ENCODE measurements at regions not wholly inside any gene's neighbourhood (a gene's known extent, or its start where the extent isn't known, plus 50 kb on each side); places are given as distances from the start of the nearest gene placed in this dataset.

GRCh38 chr22:44586999-44587736, 89.1 kb upstream of the RTL6 start:
- H3K9me1 ChIP-seq (ENCODE audit: insufficient read depth, low read length): no peaks in the 10 kb centered on the region
- WGBS, 2 experiments (ENCODE audit: extremely low coverage in 2 of 2, insufficient read length in 1 of 2): 70% methylated on average over 7 of the region's 24 CpGs; no CpG with 5 or more reads in 1 of the 2 experiments
- TF ChIP-seq NFE2L2 (IDR thresholded peaks at IDR 0.05; ENCODE audit: low read depth, low read length) (no peak), CHD1 (IDR thresholded peaks at IDR 0.05; ENCODE audit: low read depth, low read length) (no peak), CEBPB (IDR thresholded peaks at IDR 0.05; ENCODE audit: low read depth, low read length) (no peak), FOS (IDR thresholded peaks at IDR 0.05; ENCODE audit: low read depth, low read length) (no peak), CTCF (conservative IDR thresholded peaks at IDR 0.05; ENCODE audit: low read depth, low read length) (no peak), BHLHE40 (IDR thresholded peaks at IDR 0.05; ENCODE audit: low read depth, low read length) (no peak)
- peak; percentile 11 for DNase-seq
- no peak overlapping the region for H2BK5ac ChIP-seq (ENCODE audit: low read depth, low read length, poor library complexity, severe bottlenecking)
- in situ Hi-C loops (cut with MboI; ENCODE audit: low sequenced_read_pairs) (no loop called here), intact Hi-C loops (cut with micrococcal nuclease) (no loop called here), dilution Hi-C loops (cut with HindIII; ENCODE audit: low sequenced_read_pairs, unreplicated experiment) (no loop called here)
- H2BK20ac ChIP-seq (ENCODE audit: low read depth, low read length): no peak overlapping the region
- H3K4me2 ChIP-seq (ENCODE audit: low read depth, low read length): peak overlapping the region; percentile 20; the same call in 1 of the 2 replicates
- no peak overlapping the region for H4K8ac ChIP-seq (ENCODE audit: low read depth in 2 of 2, low read length in 2 of 2)
- ChIA-PET CTCF (no interaction called here), POLR2A (ENCODE audit: unreplicated experiment) (no interaction called here)
- no peak overlapping the region for H3K23ac ChIP-seq (ENCODE audit: low read depth, low read length)
- peaks cover 10% of the 10 kb centered on the region for H3K27me3 ChIP-seq (ENCODE audit: control insufficient read depth, insufficient read depth, low read length)
- H2BK120ac ChIP-seq (ENCODE audit: low read depth, low read length): no peak overlapping the region
- H3K14ac ChIP-seq (replicated peaks; ENCODE audit: low read depth, low read length): no peak overlapping the region
- no peak overlapping the region for H3K4ac ChIP-seq (ENCODE audit: low read depth, low read length)
- no peak overlapping the region for H3K56ac ChIP-seq (ENCODE audit: extremely low read depth, insufficient read depth, low read length)
- no peak overlapping the region for H4K91ac ChIP-seq (ENCODE audit: insufficient read depth, low read depth, low read length)
- H2BK15ac ChIP-seq (ENCODE audit: low read depth, low read length): no peak overlapping the region
- no peak overlapping the region for H3K18ac ChIP-seq (ENCODE audit: low read depth, low read length)
- no peak overlapping the region for H2AK9ac ChIP-seq (replicated peaks; ENCODE audit: low read depth, low read length, poor library complexity)
- peaks cover 6% of the 10 kb centered on the region; the same call in 1 of the 2 replicates for H3K9me3 ChIP-seq (ENCODE audit: control insufficient read depth, insufficient read depth, low read length)
- no peak overlapping the region for H3K27ac ChIP-seq (ENCODE audit: insufficient read depth, low read length)
- no TSS peak for BruUV-seq (replicated peaks)
- H2AK5ac ChIP-seq (ENCODE audit: low read depth, low read length): no peak overlapping the region
- no peak overlapping the region for H4K5ac ChIP-seq (ENCODE audit: low read depth, low read length)
- H3K4me3 ChIP-seq (ENCODE audit: insufficient read depth, low read depth, low read length): peak overlapping the region; percentile 18; the same call in 1 of the 2 replicates
- peak overlapping the region; percentile 18 for H2AFZ ChIP-seq (replicated peaks; ENCODE audit: low read length, poor library complexity)
- no peak overlapping the region for H3K9ac ChIP-seq (ENCODE audit: low read depth, low read length)
- no peaks in the 10 kb centered on the region for H4K20me1 ChIP-seq (ENCODE audit: insufficient read depth, low read length)
- H3K36me3 ChIP-seq (ENCODE audit: control insufficient read depth, insufficient read depth, low read length): no peaks in the 10 kb centered on the region
- peak; percentile 51 for ATAC-seq (ENCODE audit: low read depth)
- H3K4me1 ChIP-seq (ENCODE audit: control insufficient read depth, insufficient read depth, low read length): peaks cover 3% of the 10 kb centered on the region
- no peaks in the 10 kb centered on the region for H3K79me1 ChIP-seq (ENCODE audit: low read depth in 1 of 2, low read length in 2 of 2)
